A549 (cell line): ENCODE measurements at regions not wholly inside any gene's neighbourhood (a gene's known extent, or its start where the extent isn't known, plus 50 kb on each side); places are given as distances from the start of the nearest gene placed in this dataset.

ENCODE experiments used
- BHLHE40 ChIP-seq: IDR thresholded peaks from 2 replicates; pipeline ENCODE4 v1.6.1; 2012; ENCODE audit warnings: low read depth, low read length, inconsistent platforms
- EP300 ChIP-seq, 2 experiments: fragments of >200 bp; sonication (Bioruptor Twin); formaldehyde crosslinking; IDR thresholded peaks; 2 replicates in 1 of 2; 3 replicates in 1 of 2; pipeline ENCODE4 v1.6.1; 2016 to 2017
- ESRRA ChIP-seq: fragments of 150-350 bp; IDR thresholded peaks from 2 replicates; pipeline ENCODE4 v1.6.1; 2014; ENCODE audit warnings: mild to moderate bottlenecking, low read length, borderline replicate concordance
- HDAC2 ChIP-seq: fragments of 200-600 bp; sonication (generic); IDR thresholded peaks from 2 replicates; pipeline ENCODE4 v1.6.1; 2016
- NFE2L2 ChIP-seq: fragments of 150-350 bp; conservative IDR thresholded peaks from 2 replicates; pipeline ENCODE4 v1.6.1; 2014; ENCODE audit warnings: low read length
- POLR2A ChIP-seq: IDR thresholded peaks from 2 replicates; pipeline ENCODE4 v1.6.1; 2012; ENCODE audit warnings: mild to moderate bottlenecking, low read length
- SREBF2 ChIP-seq: fragments of 450-650 bp; IDR thresholded peaks from 2 replicates; pipeline ENCODE4 v1.6.1; 2014; ENCODE audit warnings: mild to moderate bottlenecking, moderate library complexity
- ZNF302 ChIP-seq: fragments of 250-450 bp; sonication (Bioruptor Pico); IDR thresholded peaks from 2 replicates; pipeline ENCODE4 v1.9.0; 2021; ENCODE audit warnings: inconsistent platforms, mild to moderate bottlenecking, moderate library complexity
- TF ChIP-seq, protein P1 (sequence below): fragments of >200 bp; sonication (Bioruptor Twin); formaldehyde crosslinking; IDR thresholded peaks from 3 replicates; pipeline ENCODE4 v1.5.1; 2016
- TF ChIP-seq, protein P2 (sequence below): fragments of 200-600 bp; sonication (generic); IDR thresholded peaks from 2 replicates; pipeline ENCODE4 v1.6.1; 2016; ENCODE audit warnings: antibody characterized with exemption, mild to moderate bottlenecking, moderate library complexity
- TF ChIP-seq, protein P3 (sequence below): IDR thresholded peaks from 2 replicates; pipeline ENCODE4 v1.6.1; 2012

DNA sequence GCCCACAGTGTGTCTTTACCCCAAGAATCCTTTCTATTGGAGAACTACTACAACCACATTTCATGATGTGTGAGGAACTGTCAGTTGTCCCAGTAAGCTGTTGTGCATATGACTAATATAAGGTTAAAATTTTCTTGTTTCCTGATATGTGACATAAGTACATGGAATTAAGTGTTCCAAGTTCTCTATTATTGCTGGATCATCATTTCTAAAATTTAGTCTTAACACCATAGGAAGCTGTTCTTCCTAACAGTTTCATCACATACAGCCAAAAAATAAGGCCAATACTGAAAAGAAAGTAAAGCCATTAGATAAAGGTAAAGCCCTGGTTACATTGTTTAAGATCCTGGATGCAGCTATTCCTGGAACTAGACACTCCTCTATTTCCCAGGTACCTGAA is 620.9 kb upstream of the CDH8 start:
- TF ChIP-seq EP300 (IDR thresholded peaks at IDR 0.05): no peak
- TF ChIP-seq POLR2A: no peak
- no peak for TF ChIP-seq NFE2L2
- no peak for TF ChIP-seq HDAC2
- TF ChIP-seq, protein P1, sequence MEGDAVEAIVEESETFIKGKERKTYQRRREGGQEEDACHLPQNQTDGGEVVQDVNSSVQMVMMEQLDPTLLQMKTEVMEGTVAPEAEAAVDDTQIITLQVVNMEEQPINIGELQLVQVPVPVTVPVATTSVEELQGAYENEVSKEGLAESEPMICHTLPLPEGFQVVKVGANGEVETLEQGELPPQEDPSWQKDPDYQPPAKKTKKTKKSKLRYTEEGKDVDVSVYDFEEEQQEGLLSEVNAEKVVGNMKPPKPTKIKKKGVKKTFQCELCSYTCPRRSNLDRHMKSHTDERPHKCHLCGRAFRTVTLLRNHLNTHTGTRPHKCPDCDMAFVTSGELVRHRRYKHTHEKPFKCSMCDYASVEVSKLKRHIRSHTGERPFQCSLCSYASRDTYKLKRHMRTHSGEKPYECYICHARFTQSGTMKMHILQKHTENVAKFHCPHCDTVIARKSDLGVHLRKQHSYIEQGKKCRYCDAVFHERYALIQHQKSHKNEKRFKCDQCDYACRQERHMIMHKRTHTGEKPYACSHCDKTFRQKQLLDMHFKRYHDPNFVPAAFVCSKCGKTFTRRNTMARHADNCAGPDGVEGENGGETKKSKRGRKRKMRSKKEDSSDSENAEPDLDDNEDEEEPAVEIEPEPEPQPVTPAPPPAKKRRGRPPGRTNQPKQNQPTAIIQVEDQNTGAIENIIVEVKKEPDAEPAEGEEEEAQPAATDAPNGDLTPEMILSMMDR: no peak
- TF ChIP-seq ESRRA: no peak
- TF ChIP-seq ZNF302 (CRISPR knock-in tag): no peak
- TF ChIP-seq SREBF2: no peak
- TF ChIP-seq, protein P2, sequence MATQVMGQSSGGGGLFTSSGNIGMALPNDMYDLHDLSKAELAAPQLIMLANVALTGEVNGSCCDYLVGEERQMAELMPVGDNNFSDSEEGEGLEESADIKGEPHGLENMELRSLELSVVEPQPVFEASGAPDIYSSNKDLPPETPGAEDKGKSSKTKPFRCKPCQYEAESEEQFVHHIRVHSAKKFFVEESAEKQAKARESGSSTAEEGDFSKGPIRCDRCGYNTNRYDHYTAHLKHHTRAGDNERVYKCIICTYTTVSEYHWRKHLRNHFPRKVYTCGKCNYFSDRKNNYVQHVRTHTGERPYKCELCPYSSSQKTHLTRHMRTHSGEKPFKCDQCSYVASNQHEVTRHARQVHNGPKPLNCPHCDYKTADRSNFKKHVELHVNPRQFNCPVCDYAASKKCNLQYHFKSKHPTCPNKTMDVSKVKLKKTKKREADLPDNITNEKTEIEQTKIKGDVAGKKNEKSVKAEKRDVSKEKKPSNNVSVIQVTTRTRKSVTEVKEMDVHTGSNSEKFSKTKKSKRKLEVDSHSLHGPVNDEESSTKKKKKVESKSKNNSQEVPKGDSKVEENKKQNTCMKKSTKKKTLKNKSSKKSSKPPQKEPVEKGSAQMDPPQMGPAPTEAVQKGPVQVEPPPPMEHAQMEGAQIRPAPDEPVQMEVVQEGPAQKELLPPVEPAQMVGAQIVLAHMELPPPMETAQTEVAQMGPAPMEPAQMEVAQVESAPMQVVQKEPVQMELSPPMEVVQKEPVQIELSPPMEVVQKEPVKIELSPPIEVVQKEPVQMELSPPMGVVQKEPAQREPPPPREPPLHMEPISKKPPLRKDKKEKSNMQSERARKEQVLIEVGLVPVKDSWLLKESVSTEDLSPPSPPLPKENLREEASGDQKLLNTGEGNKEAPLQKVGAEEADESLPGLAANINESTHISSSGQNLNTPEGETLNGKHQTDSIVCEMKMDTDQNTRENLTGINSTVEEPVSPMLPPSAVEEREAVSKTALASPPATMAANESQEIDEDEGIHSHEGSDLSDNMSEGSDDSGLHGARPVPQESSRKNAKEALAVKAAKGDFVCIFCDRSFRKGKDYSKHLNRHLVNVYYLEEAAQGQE: no peak
- no peak for TF ChIP-seq BHLHE40
- TF ChIP-seq, protein P3, sequence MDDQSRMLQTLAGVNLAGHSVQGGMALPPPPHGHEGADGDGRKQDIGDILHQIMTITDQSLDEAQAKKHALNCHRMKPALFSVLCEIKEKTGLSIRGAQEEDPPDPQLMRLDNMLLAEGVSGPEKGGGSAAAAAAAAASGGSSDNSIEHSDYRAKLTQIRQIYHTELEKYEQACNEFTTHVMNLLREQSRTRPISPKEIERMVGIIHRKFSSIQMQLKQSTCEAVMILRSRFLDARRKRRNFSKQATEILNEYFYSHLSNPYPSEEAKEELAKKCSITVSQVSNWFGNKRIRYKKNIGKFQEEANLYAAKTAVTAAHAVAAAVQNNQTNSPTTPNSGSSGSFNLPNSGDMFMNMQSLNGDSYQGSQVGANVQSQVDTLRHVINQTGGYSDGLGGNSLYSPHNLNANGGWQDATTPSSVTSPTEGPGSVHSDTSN: no peak
